ENCODE measurements at regions not wholly inside any gene's neighbourhood (a gene's known extent, or its start where the extent isn't known, plus 50 kb on each side); places are given as distances from the start of the nearest gene placed in this dataset.
A peak's percentile ranks its signal among the peaks of the same experiment; 100 is the strongest.

DNA sequence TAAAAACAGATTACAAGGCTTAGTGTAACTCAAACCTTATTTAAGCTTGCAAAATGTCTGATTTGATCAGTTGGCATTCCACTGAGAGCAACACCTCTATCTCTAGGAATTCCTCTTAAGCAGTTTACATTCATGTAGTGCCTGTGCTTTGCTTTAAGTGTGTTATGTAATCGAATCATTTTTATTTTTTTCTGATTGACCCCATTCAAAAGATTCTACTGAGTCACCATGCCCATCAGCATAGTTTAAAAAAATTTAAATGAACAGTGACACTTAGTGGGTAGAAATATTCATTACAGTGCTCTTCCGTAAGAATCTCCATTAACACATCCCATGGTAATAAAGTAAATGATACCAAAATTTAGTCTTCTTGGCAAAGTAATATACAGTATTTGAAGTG lies 67.8 kb upstream of the SLC4A10 start:
- TF ChIP-seq ZNF780A (CRISPR knock-in tag; IDR thresholded peaks at IDR 0.05) (no peak), ZNF311 (CRISPR knock-in tag; IDR thresholded peaks at IDR 0.05) (no peak), ZNF23 (CRISPR knock-in tag; IDR thresholded peaks at IDR 0.05) (no peak), PML (IDR thresholded peaks at IDR 0.05; ENCODE audit: low read length) (no peak)
- TF ChIP-seq, protein P1, sequence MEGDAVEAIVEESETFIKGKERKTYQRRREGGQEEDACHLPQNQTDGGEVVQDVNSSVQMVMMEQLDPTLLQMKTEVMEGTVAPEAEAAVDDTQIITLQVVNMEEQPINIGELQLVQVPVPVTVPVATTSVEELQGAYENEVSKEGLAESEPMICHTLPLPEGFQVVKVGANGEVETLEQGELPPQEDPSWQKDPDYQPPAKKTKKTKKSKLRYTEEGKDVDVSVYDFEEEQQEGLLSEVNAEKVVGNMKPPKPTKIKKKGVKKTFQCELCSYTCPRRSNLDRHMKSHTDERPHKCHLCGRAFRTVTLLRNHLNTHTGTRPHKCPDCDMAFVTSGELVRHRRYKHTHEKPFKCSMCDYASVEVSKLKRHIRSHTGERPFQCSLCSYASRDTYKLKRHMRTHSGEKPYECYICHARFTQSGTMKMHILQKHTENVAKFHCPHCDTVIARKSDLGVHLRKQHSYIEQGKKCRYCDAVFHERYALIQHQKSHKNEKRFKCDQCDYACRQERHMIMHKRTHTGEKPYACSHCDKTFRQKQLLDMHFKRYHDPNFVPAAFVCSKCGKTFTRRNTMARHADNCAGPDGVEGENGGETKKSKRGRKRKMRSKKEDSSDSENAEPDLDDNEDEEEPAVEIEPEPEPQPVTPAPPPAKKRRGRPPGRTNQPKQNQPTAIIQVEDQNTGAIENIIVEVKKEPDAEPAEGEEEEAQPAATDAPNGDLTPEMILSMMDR (IDR thresholded peaks at IDR 0.05 in 2 of 3, conservative IDR thresholded peaks at IDR 0.05 in 1 of 3; ENCODE audit: insufficient read depth in 2 of 3, low read depth in 1 of 3, low read length in 3 of 3) = 0 out of 6 replicates have a peak, but pooled peaks of 1 of the 3 experiments have one; percentile 1
- WGBS (ENCODE audit: insufficient coverage, low coverage, missing lambda C conversion rate) = 0% methylated on average over 2 of the region's 2 CpGs
- DNase-seq (ENCODE audit: extremely low read depth in 1 of 4, low spot score in 3 of 4) (no peak), FAIRE-seq (no peak), ATAC-seq (no peak)
- ChIA-PET POLR2A (no interaction called here), CTCF (ENCODE audit: low intra/inter-chr PET ratio) (interaction anchor here (0.7 kb wide), 1 partner anchor 307 kb away, joined by 3 read pairs; no protein-coding TSS in a partner anchor)
- BruUV-seq (replicated peaks) = no TSS peak
- intact Hi-C loops (cut with micrococcal nuclease) = loop anchor here (10.0 kb wide), 1 partner anchor 302 kb away; no protein-coding TSS in a partner anchor
- Histone ChIP-seq H2AFZ (ENCODE audit: low read depth, low read length) (no peak overlapping the region), H3K27ac (ENCODE audit: extremely low read depth, low read depth, low read length) (no peak overlapping the region), H3K4me1 (replicated peaks in 1 of 2; ENCODE audit: control insufficient read depth in 2 of 2, insufficient read depth in 2 of 2, low read length in 2 of 2) (no peaks in the 10 kb centered on the region), H3K9me3 (replicated peaks; ENCODE audit: control insufficient read depth, insufficient read depth, low read depth, low read length) (no peaks in the 10 kb centered on the region), H3K9ac (ENCODE audit: insufficient read depth in 1 of 2, low read depth in 2 of 2, low read length in 2 of 2) (no peak overlapping the region), H3K4me2 (ENCODE audit: insufficient read depth, low read length) (no peak overlapping the region), H3K36me3 (ENCODE audit: control insufficient read depth, insufficient read depth, low read length) (no peaks in the 10 kb centered on the region), H3K79me2 (ENCODE audit: control insufficient read depth, insufficient read depth, low read length) (no peaks in the 10 kb centered on the region), H3K27me3 (ENCODE audit: control insufficient read depth in 2 of 2, insufficient read depth in 2 of 2, low read length in 2 of 2) (no peaks in the 10 kb centered on the region), H3K9me1 (ENCODE audit: control insufficient read depth, insufficient read depth, low read length) (no peaks in the 10 kb centered on the region), H4K20me1 (replicated peaks; ENCODE audit: control insufficient read depth, insufficient read depth, low read length) (no peaks in the 10 kb centered on the region), H3K4me3 (no peak overlapping the region)
- in situ Hi-C loops (cut with MboI) = no loop called here
